AG08396 (cell line): ENCODE measurements at regions not wholly inside any gene's neighbourhood (a gene's known extent, or its start where the extent isn't known, plus 50 kb on each side); places are given as distances from the start of the nearest gene placed in this dataset.
A peak's percentile ranks its signal among the peaks of the same experiment; 100 is the strongest.
"Not testable (repeated sequence)": the region's sequence is repeated elsewhere in the genome, so short reads cannot be mapped to it uniquely, and the experiment has no call there.

Source experiments
- DNase-seq: peaks from one replicate; pipeline ENCODE4 v3.0.0; 2012; ENCODE audit warnings: low spot score, mixed read lengths

GRCh38 chr15:26024241-26024640 lies 161.1 kb upstream of the ATP10A start:
- no peak for DNase-seq

- no peak for DNase-seq
Measured at GRCh38 chr15:26023691-26024090, 160.6 kb upstream of the ATP10A start.

- DNase-seq, result no peak
Measured at GRCh38 chr15:26023231-26023630, 160.1 kb upstream of the ATP10A start.

- no peak for DNase-seq
Measured at GRCh38 chr15:26020871-26021270, 157.7 kb upstream of the ATP10A start.

GRCh38 chr15:26017665-26018064 lies 154.5 kb upstream of the ATP10A start:
- no peak for DNase-seq

GRCh38 chr15:26015516-26016075 lies 152.5 kb upstream of the ATP10A start:
- DNase-seq, result no peak

- no peak for DNase-seq
Measured at GRCh38 chr15:26013981-26014380, 150.9 kb upstream of the ATP10A start.

GRCh38 chr15:26011916-26012315 lies 148.8 kb upstream of the ATP10A start:
- no peak for DNase-seq

GRCh38 chr15:26007151-26007550 lies 144.0 kb upstream of the ATP10A start:
- no peak for DNase-seq

- no peak for DNase-seq
Measured at GRCh38 chr15:26001201-26001600, 138.1 kb upstream of the ATP10A start.

GRCh38 chr15:25993506-25993905 lies 130.4 kb upstream of the ATP10A start:
- DNase-seq, result no peak

GRCh38 chr15:25990220-25990619 lies 127.1 kb upstream of the ATP10A start:
- DNase-seq, result no peak

- no peak for DNase-seq
Measured at GRCh38 chr15:25989327-25989726, 126.2 kb upstream of the ATP10A start.

GRCh38 chr15:25988716-25989115 lies 125.6 kb upstream of the ATP10A start:
- DNase-seq, result not testable (repeated sequence)

GRCh38 chr15:25987638-25988037 lies 124.5 kb upstream of the ATP10A start:
- no peak for DNase-seq

- DNase-seq, result no peak
Measured at GRCh38 chr15:25985165-25985564, 122.0 kb upstream of the ATP10A start.

GRCh38 chr15:25982736-25983135 lies 119.6 kb upstream of the ATP10A start:
- no peak for DNase-seq

- DNase-seq, result no peak
Measured at GRCh38 chr15:25981114-25981513, 118.0 kb upstream of the ATP10A start.

- DNase-seq, result no peak
Measured at GRCh38 chr15:25972141-25972675, 109.1 kb upstream of the ATP10A start.

- DNase-seq, result peak; percentile 24
Measured at GRCh38 chr15:25971053-25971452, 107.9 kb upstream of the ATP10A start.

GRCh38 chr15:25969886-25970285 lies 106.8 kb upstream of the ATP10A start:
- DNase-seq, result no peak

- no peak for DNase-seq
Measured at GRCh38 chr15:25967116-25967515, 104.0 kb upstream of the ATP10A start.

GRCh38 chr15:25965326-25965725 lies 102.2 kb upstream of the ATP10A start:
- no peak for DNase-seq

- DNase-seq, result no peak
Measured at GRCh38 chr15:25960273-25960672, 97.1 kb upstream of the ATP10A start.
